Fibroblast of villous mesenchyme (primary cell): ENCODE measurements at regions not wholly inside any gene's neighbourhood (a gene's known extent, or its start where the extent isn't known, plus 50 kb on each side); places are given as distances from the start of the nearest gene placed in this dataset.

Experiments
- DNase-seq: peaks from one replicate; pipeline ENCODE4 v3.0.0-alpha.2; 2010; ENCODE audit warnings: low read depth
- H3K4me3 ChIP-seq: 2 replicates; pipeline ENCODE4 v1.5.1; 2011; ENCODE audit warnings: low read depth, mild to moderate bottlenecking, low read length
- CTCF ChIP-seq: IDR thresholded peaks from 2 replicates; pipeline ENCODE4 v1.5.1; 2012; ENCODE audit warnings: low read depth, mild to moderate bottlenecking, low read length; ENCODE audit not compliant: insufficient read depth

- no peak overlapping the region for H3K4me3 ChIP-seq
- DNase-seq: no peak
- TF ChIP-seq CTCF: no peak
Observed at GRCh38 chr3:180199417-180199995, 162.8 kb upstream of the PEX5L start.

- no peak for DNase-seq
- no peak overlapping the region for H3K4me3 ChIP-seq
- no peak for TF ChIP-seq CTCF
Observed at GRCh38 chr3:180215866-180216265, 179.1 kb upstream of the PEX5L start.

GRCh38 chr3:180223268-180223667 is 186.5 kb upstream of the PEX5L start:
- no peak overlapping the region for H3K4me3 ChIP-seq
- DNase-seq: no peak
- TF ChIP-seq CTCF: no peak

GRCh38 chr3:180229113-180229512 is 192.4 kb upstream of the PEX5L start:
- no peak for TF ChIP-seq CTCF
- DNase-seq: no peak

GRCh38 chr3:180239939-180240338 is 203.2 kb upstream of the PEX5L start:
- DNase-seq: no peak
- no peak for TF ChIP-seq CTCF
- no peak overlapping the region for H3K4me3 ChIP-seq

More at GRCh38 chr3:180229113-180229512, 192.4 kb upstream of the PEX5L start:
- H3K4me3 ChIP-seq: no peak overlapping the region

- no peak for DNase-seq
- no peak for TF ChIP-seq CTCF
Observed at GRCh38 chr3:180246688-180247195, 210.0 kb upstream of the PEX5L start.

GRCh38 chr3:180250172-180250571 is 213.4 kb upstream of the PEX5L start:
- no peak for TF ChIP-seq CTCF
- DNase-seq: no peak
- no peak overlapping the region for H3K4me3 ChIP-seq

More at GRCh38 chr3:180246688-180247195, 210.0 kb upstream of the PEX5L start:
- H3K4me3 ChIP-seq: no peak overlapping the region
